ENCODE measurements at regions not wholly inside any gene's neighbourhood (a gene's known extent, or its start where the extent isn't known, plus 50 kb on each side); places are given as distances from the start of the nearest gene placed in this dataset.

DNA sequence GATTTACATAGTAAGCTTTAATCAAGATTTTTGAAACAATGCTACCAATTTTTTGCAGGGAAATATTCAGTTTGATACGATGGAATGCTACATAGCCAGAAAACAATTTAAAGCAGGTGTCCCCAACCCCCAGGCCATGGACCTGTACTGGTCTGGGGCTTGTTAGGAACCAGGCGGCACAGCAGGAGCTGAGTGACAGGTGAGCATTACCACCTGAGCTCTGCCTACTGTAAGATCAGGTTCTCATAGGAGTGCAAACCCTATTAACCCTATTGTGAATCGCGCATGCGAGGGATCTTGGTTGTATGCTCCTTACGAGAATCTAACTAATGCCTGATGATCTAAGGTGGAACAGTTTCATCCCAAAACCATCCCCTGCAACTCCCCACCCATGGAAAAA lies 322.6 kb upstream of the NECTIN3 start:
- TF ChIP-seq, protein P1, sequence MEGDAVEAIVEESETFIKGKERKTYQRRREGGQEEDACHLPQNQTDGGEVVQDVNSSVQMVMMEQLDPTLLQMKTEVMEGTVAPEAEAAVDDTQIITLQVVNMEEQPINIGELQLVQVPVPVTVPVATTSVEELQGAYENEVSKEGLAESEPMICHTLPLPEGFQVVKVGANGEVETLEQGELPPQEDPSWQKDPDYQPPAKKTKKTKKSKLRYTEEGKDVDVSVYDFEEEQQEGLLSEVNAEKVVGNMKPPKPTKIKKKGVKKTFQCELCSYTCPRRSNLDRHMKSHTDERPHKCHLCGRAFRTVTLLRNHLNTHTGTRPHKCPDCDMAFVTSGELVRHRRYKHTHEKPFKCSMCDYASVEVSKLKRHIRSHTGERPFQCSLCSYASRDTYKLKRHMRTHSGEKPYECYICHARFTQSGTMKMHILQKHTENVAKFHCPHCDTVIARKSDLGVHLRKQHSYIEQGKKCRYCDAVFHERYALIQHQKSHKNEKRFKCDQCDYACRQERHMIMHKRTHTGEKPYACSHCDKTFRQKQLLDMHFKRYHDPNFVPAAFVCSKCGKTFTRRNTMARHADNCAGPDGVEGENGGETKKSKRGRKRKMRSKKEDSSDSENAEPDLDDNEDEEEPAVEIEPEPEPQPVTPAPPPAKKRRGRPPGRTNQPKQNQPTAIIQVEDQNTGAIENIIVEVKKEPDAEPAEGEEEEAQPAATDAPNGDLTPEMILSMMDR (IDR thresholded peaks at IDR 0.05), result no peak
- TF ChIP-seq POLR2A (IDR thresholded peaks at IDR 0.05), result no peak
